ENCODE measurements at regions not wholly inside any gene's neighbourhood (a gene's known extent, or its start where the extent isn't known, plus 50 kb on each side); places are given as distances from the start of the nearest gene placed in this dataset.

- H3K9me3 ChIP-seq (ENCODE audit: low read length): no peaks in the 10 kb centered on the region
- H3K27ac ChIP-seq (ENCODE audit: low read depth, low read length, poor library complexity, severe bottlenecking): no peak overlapping the region
- no peak overlapping the region for H3K4me2 ChIP-seq (ENCODE audit: low read length)
- ChIA-PET POLR2A (no interaction called here), CTCF (ENCODE audit: unreplicated experiment) (no interaction called here)
- no peaks in the 10 kb centered on the region for H3K4me1 ChIP-seq (ENCODE audit: insufficient read depth, low read length, poor library complexity, severe bottlenecking)
- no peak for DNase-seq (ENCODE audit: low spot score)
- no peaks in the 10 kb centered on the region for H3K36me3 ChIP-seq (ENCODE audit: insufficient read depth, low read length)
- BruUV-seq (replicated peaks): no TSS peak
- TF ChIP-seq EZH2phosphoT487 (IDR thresholded peaks at IDR 0.05; ENCODE audit: borderline replicate concordance, low read depth, low read length): no peak
- TF ChIP-seq CTCF (conservative IDR thresholded peaks at IDR 0.05; ENCODE audit: low read length): no peak
- no peaks in the 10 kb centered on the region for H4K20me1 ChIP-seq (ENCODE audit: insufficient read depth, low read length)
- no peak overlapping the region for H3K4me3 ChIP-seq (ENCODE audit: low read depth, low read length, poor library complexity, severe bottlenecking)
- intact Hi-C loops (cut with micrococcal nuclease; ENCODE audit: unreplicated experiment): no loop called here
- H3K79me2 ChIP-seq (ENCODE audit: insufficient read depth, low read depth, low read length): no peaks in the 10 kb centered on the region
- H3K9me2 ChIP-seq (ENCODE audit: insufficient read depth, low read length): no peaks in the 10 kb centered on the region
- H2AFZ ChIP-seq (ENCODE audit: low read length): no peak overlapping the region
These were observed 495.4 kb upstream of the TMEM132C start for GRCh38 chr12:127771546-127771945.

- no TSS peak for BruUV-seq (replicated peaks)
- no peak overlapping the region for H3K4me2 ChIP-seq (ENCODE audit: low read length)
- no peaks in the 10 kb centered on the region for H3K9me2 ChIP-seq (ENCODE audit: insufficient read depth, low read length)
- no peaks in the 10 kb centered on the region for H3K4me1 ChIP-seq (ENCODE audit: insufficient read depth, low read length, poor library complexity, severe bottlenecking)
- TF ChIP-seq CTCF (conservative IDR thresholded peaks at IDR 0.05; ENCODE audit: low read length) (0 out of 2 replicates have a peak, but pooled peaks have one; percentile 22), EZH2phosphoT487 (IDR thresholded peaks at IDR 0.05; ENCODE audit: borderline replicate concordance, low read depth, low read length) (no peak)
- intact Hi-C loops (cut with micrococcal nuclease; ENCODE audit: unreplicated experiment): no loop called here
- H3K27ac ChIP-seq (ENCODE audit: low read depth, low read length, poor library complexity, severe bottlenecking): no peak overlapping the region
- H3K36me3 ChIP-seq (ENCODE audit: insufficient read depth, low read length): no peaks in the 10 kb centered on the region
- H3K79me2 ChIP-seq (ENCODE audit: insufficient read depth, low read depth, low read length): no peaks in the 10 kb centered on the region
- H3K4me3 ChIP-seq (ENCODE audit: low read depth, low read length, poor library complexity, severe bottlenecking): no peak overlapping the region
- H4K20me1 ChIP-seq (ENCODE audit: insufficient read depth, low read length): no peaks in the 10 kb centered on the region
- H2AFZ ChIP-seq (ENCODE audit: low read length): no peak overlapping the region
- ChIA-PET CTCF (ENCODE audit: unreplicated experiment) (no interaction called here), POLR2A (no interaction called here)
- DNase-seq (ENCODE audit: low spot score): no peak
- H3K9me3 ChIP-seq (ENCODE audit: low read length): no peaks in the 10 kb centered on the region
These were observed 493.4 kb upstream of the TMEM132C start for GRCh38 chr12:127773520-127773919.

GRCh38 chr12:127774828-127775227 lies 492.1 kb upstream of the TMEM132C start:
- Histone ChIP-seq H2AFZ (ENCODE audit: low read length) (no peak overlapping the region), H3K9me2 (ENCODE audit: insufficient read depth, low read length) (no peaks in the 10 kb centered on the region), H3K9me3 (ENCODE audit: low read length) (no peaks in the 10 kb centered on the region), H3K27ac (ENCODE audit: low read depth, low read length, poor library complexity, severe bottlenecking) (no peak overlapping the region), H3K79me2 (ENCODE audit: insufficient read depth, low read depth, low read length) (no peaks in the 10 kb centered on the region), H3K4me3 (ENCODE audit: low read depth, low read length, poor library complexity, severe bottlenecking) (no peak overlapping the region), H4K20me1 (ENCODE audit: insufficient read depth, low read length) (no peaks in the 10 kb centered on the region), H3K36me3 (ENCODE audit: insufficient read depth, low read length) (no peaks in the 10 kb centered on the region), H3K4me1 (ENCODE audit: insufficient read depth, low read length, poor library complexity, severe bottlenecking) (no peaks in the 10 kb centered on the region), H3K4me2 (ENCODE audit: low read length) (no peak overlapping the region)
- no peak for DNase-seq (ENCODE audit: low spot score)
- intact Hi-C loops (cut with micrococcal nuclease; ENCODE audit: unreplicated experiment): no loop called here
- ChIA-PET POLR2A (no interaction called here), CTCF (ENCODE audit: unreplicated experiment) (no interaction called here)
- no TSS peak for BruUV-seq (replicated peaks)
- TF ChIP-seq EZH2phosphoT487 (IDR thresholded peaks at IDR 0.05; ENCODE audit: borderline replicate concordance, low read depth, low read length): no peak
- TF ChIP-seq CTCF (conservative IDR thresholded peaks at IDR 0.05; ENCODE audit: low read length): no peak
